Activated CD4-positive, alpha-beta T cell treated with anti-CD3 and anti-CD28 coated beads, Interleukin-2, Interleukin-4, amounts not matched to agents 100 ng/mL and 50 ng/mL, durations not matched to agents 16 hours and 8 hours (primary cell): ENCODE measurements at regions not wholly inside any gene's neighbourhood (a gene's known extent, or its start where the extent isn't known, plus 50 kb on each side); places are given as distances from the start of the nearest gene placed in this dataset.

Source experiments
- DNase-seq: peaks from one replicate; pipeline ENCODE4 v3.0.0-alpha.2; 2020; ENCODE audit warnings: low spot score

- no peak for DNase-seq
These were observed 122.6 kb upstream of the CHRM3 start for GRCh38 chr1:239263801-239264200.

DNA sequence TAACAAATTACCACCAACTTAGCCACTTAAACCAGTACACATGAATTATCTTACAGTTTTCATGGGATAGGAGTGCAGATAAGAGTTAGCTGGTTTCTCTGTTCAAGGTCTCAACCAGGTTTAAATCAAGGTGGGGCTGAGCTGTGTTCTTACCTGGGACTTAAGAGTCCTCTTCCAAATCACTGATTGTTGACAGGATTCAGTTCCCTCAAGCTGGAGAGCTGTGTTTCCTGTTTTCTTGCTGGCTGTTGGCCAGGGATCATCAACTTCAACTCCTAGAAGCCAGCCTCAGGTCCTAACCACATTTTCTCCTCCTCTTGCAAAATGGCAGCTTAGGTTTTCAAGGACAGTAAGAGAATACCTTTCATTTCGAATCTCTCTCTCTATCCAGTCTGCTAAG, 123.8 kb upstream of the CHRM3 start:
- DNase-seq: no peak

- no peak for DNase-seq
These were observed 124.8 kb upstream of the CHRM3 start for GRCh38 chr1:239261521-239261920.

GRCh38 chr1:239260842-239261241, 125.5 kb upstream of the CHRM3 start:
- no peak for DNase-seq

DNA sequence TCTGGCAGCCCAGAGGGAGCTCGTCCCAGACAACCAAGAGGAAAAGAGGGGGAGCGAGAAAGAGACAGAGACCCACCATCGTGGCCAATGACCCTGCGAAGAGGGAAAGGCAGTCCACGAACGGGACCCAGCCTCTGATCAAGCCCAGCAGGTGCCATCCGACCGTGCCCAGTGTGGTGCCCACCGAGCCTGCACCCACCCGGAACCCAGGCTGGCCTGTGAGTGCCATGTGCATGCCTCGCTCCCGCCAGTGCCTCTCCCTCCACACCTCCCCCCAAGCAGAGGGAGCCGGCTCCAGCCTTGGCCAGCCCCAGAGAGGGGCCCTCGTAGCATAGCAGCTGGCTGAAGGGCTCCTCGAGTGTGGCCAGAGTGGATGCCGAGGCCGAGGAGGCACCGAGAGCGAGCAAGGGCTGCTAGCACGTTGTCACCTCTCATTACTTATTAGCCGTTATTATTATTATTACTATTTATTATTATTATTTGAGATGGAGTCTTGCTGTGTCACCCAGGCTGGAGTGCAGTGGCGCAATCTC, 130.7 kb upstream of the CHRM3 start:
- no peak for DNase-seq

GRCh38 chr1:239254999-239255398, 131.4 kb upstream of the CHRM3 start:
- no peak for DNase-seq

DNA sequence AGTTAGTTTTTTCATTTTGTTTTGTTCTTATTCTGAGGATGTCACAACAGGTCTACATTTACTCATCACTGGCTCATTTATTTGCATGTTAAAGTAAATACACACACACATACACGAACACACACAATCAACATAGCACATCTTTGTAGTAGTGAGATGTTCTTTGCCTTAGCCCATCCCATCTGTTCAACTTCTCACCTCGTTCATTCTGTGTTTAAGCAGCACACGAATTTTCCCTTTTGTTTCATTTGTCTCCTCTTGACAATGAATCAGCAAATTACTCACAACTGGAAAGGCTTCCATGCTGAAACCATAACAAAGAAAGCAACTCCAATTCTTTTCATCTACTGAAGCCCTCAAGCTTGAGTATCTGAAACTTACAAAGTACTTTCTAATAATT, 133.3 kb upstream of the CHRM3 start:
- DNase-seq: no peak

- DNase-seq: no peak
These were observed 135.9 kb upstream of the CHRM3 start for GRCh38 chr1:239250353-239251035.

GRCh38 chr1:239247285-239247684, 139.1 kb upstream of the CHRM3 start:
- DNase-seq: no peak

GRCh38 chr1:239244084-239244483, 142.3 kb upstream of the CHRM3 start:
- DNase-seq: no peak

- no peak for DNase-seq
These were observed 143.4 kb upstream of the CHRM3 start for GRCh38 chr1:239243006-239243405.

DNA sequence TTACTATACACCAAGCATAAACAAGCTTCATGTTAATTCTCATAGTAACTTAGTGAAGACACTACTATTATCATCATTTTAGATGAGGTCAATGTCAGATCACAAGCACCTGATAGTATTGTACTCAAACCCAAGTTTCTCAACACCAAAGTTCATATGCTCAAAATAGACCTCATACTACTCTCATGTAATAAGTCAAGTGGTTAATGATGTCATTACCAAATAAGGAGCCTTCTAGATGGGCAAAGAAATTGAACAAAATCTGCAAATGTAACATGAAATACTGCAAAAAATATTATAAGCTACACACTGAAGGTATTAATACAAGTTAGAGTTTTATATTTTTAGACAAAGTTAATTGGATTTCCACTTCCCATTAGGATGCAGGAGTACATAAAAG, 144.0 kb upstream of the CHRM3 start:
- DNase-seq: no peak

DNA sequence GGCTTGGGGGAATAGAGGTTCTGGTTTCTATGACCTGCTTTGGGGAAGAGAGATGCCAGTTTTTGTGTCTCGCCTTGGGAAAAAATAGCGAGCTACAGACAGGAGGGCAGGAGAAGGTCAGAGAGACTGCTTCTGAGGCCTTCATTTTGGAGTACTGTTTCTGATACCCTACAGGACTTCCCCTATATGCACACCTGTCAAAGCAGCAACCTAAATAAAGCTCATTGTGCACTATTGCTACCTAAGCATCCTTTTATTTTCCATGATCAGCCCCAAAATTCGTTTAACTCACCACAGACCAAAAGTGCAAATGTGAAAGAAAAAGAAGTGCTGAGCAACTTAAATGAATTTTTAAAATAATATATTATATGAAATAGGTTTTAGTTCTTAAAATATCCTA, 145.6 kb upstream of the CHRM3 start:
- DNase-seq: no peak

- DNase-seq: no peak
These were observed 146.8 kb upstream of the CHRM3 start for GRCh38 chr1:239239529-239239928.

DNA sequence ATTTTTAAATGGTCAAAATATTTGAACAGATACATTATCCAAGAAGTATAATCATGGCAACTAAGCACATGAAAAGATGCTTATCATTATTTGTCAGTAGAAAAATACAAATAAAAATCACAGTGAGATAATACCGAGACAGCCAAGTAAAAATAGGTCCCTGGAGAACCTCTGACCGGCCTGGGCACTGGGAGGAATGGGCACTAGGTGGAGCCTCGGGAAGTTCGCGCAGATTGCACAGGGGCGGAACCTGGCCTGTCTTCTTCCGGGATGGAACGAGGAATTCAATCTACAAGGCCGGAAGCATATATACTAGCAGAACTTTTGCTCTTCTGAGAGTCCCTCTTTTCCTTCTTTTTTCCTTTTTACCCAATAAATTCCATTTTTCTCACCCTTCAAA, 148.5 kb upstream of the CHRM3 start:
- no peak for DNase-seq

DNA sequence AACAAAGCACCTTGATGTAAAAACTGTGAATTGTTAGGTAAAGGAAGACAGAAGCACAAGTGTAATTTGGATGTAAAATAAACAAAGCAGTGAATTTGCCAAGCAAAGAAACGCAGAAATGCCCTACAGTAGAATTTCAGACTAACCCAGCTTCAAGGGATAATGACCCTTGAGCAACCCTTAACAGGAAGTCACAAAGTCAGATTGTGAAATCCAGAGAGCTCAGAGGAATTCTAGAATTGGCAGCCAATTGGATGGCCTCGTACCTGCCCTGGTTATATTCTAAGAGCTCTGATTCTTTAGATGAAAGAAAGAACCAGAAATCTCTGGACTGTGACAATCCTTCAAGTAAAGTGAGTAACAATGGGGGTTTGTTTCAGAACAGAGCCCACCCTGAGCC, 152.7 kb upstream of the CHRM3 start:
- no peak for DNase-seq

DNA sequence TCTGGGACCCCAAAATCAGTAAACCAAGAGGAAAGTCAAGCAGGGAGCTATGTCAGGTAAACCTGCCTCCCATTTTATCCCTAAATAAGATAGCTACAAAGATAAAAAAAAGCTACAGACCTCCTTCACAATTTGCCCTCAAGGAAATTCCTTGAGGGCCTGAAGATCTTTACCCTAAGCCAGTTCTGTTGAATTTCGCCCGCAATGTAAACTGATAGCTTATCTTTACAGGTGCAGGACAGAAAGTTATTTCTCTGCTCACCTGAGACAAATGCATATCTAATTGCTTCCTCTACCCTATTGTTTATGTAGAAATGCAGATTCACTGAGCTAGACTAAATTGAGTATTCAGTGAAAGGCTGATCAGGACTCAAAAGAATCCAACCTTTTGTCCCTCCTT, 153.4 kb upstream of the CHRM3 start:
- DNase-seq: no peak

GRCh38 chr1:239228451-239228850, 157.9 kb upstream of the CHRM3 start:
- no peak for DNase-seq

- no peak for DNase-seq
These were observed 161.0 kb upstream of the CHRM3 start for GRCh38 chr1:239225396-239225795.

- no peak for DNase-seq
These were observed 162.3 kb upstream of the CHRM3 start for GRCh38 chr1:239224100-239224499.

DNA sequence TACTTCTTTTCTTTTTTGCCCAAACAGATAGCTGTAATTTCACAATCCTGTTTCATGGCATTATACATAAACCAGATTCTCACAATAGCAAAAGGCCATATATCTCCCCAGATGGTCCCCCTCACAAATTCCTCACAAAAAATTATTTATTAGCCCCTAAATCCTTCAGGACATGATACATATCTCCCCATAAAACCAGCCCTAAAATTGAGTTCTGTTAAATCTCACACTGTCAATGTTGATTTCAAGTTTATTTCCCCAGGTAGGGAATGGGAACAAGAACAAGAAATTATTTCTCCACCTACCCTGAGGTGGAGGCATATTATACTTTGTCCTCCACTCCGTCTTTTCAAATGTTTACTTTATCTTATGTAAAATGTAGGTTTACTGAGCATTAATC, 163.4 kb upstream of the CHRM3 start:
- no peak for DNase-seq

GRCh38 chr1:239221656-239222055, 164.7 kb upstream of the CHRM3 start:
- DNase-seq: no peak

DNA sequence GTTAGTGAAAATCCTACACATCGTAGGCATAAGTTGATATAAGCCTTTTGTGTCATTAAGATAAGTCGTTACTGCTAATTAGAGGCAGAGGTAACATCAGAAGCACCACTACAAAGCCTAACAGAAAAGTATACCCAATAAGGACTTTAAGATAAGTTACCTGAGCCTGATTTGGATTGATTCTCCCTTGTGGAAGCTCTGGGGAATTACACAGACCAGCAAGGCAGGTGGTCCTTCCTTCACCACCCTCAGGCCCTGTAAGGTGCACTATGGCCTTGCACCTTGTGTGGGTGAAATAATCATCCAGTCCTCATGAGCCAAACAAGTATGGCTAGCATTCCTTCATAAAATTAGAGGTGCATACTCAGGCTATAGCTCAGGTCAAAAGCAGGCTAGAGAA, 166.7 kb upstream of the CHRM3 start:
- DNase-seq: no peak

DNA sequence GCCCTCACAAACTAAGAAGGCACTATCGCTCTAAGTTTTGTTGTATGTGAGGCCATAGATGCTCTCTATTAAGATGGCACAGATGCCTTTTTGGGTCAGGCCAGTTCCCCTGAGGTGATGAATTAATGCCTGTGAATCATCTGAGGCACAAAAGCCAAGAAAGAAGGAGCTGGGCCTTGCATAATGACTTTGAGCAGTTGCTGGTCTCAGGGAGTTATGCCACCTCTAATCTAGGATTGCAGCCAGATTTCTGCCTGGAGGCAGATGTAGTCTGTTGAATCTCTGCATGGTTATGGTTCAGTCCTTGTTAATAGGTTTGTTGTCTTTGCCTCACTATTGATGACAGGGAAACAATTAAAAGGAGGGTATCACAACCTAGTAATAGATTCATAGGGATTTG, 168.1 kb upstream of the CHRM3 start:
- DNase-seq: no peak
